AG04450 (cell line): ENCODE measurements at regions not wholly inside any gene's neighbourhood (a gene's known extent, or its start where the extent isn't known, plus 50 kb on each side); places are given as distances from the start of the nearest gene placed in this dataset.

Source experiments
- CTCF ChIA-PET: fragments of 300-600, 350-600 bp; formaldehyde crosslinking; extraction: SDS; loops from one replicate; lab custom pipeline; 2022; ENCODE audit warnings: antibody characterized with exemption, inconsistent platforms; lab: Charles Lee
- POLR2A ChIA-PET: fragments of 350-600 bp; formaldehyde crosslinking; extraction: SDS; loops from one replicate; lab custom pipeline; 2021; ENCODE audit warnings: antibody characterized with exemption, inconsistent platforms; lab: Yijun Ruan, JAX
- DNase-seq: peaks from one replicate; pipeline ENCODE4 v3.0.0-alpha.2; 2011; ENCODE audit warnings: low read depth, low spot score
- H3K27ac ChIP-seq: one replicate; pipeline ENCODE4 v1.5.1; 2012; ENCODE audit warnings: low read depth, low read length, control low read depth
- H3K27me3 ChIP-seq: one replicate; pipeline ENCODE4 v1.6.0; 2012; ENCODE audit warnings: low read length; ENCODE audit not compliant: control insufficient read depth, insufficient read depth
- H3K4me3 ChIP-seq: 2 replicates; pipeline ENCODE4 v1.5.1; 2011; ENCODE audit warnings: mild to moderate bottlenecking, low read depth, low read length, control low read depth
- H3K9me3 ChIP-seq: 2 replicates; pipeline ENCODE4 v1.5.1; 2012; ENCODE audit warnings: low read length; ENCODE audit not compliant: control insufficient read depth, insufficient read depth
- TF ChIP-seq, protein P1 (sequence below): IDR thresholded peaks from 2 replicates; pipeline ENCODE4 v1.5.1; 2011; ENCODE audit warnings: low read depth, low read length, control low read depth, inconsistent platforms

GRCh38 chr18:53625997-53626599, 598.4 kb downstream of the MBD2 start:
- no peak for DNase-seq
- CTCF ChIA-PET = no interaction called here
- TF ChIP-seq, protein P1, sequence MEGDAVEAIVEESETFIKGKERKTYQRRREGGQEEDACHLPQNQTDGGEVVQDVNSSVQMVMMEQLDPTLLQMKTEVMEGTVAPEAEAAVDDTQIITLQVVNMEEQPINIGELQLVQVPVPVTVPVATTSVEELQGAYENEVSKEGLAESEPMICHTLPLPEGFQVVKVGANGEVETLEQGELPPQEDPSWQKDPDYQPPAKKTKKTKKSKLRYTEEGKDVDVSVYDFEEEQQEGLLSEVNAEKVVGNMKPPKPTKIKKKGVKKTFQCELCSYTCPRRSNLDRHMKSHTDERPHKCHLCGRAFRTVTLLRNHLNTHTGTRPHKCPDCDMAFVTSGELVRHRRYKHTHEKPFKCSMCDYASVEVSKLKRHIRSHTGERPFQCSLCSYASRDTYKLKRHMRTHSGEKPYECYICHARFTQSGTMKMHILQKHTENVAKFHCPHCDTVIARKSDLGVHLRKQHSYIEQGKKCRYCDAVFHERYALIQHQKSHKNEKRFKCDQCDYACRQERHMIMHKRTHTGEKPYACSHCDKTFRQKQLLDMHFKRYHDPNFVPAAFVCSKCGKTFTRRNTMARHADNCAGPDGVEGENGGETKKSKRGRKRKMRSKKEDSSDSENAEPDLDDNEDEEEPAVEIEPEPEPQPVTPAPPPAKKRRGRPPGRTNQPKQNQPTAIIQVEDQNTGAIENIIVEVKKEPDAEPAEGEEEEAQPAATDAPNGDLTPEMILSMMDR = no peak
- Histone ChIP-seq H3K9me3 (peaks cover 13% of the 10 kb centered on the region), H3K4me3 (no peak overlapping the region), H3K27me3 (no peaks in the 10 kb centered on the region), H3K27ac (no peak overlapping the region)
- POLR2A ChIA-PET = no interaction called here

DNA sequence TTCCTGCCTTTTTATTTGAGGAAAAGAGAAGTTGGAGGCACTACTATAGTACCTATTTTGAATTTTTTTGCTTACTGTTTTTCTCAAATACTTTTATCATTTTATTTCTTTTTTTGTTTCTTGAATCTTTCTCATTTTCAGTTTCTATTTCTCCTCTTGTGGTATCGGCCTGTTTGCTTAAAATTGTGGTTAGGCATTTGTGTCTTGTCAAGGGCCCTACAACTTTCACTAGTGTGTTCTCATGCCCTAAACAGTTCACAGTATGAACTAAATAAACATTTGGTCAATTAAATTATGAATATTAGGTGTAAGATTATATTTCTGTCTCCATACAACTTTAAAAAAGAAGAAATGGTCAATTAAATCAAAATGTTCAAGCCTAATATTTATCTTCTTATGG, 613.5 kb downstream of the MBD2 start:
- H3K27me3 ChIP-seq = no peaks in the 10 kb centered on the region
- H3K4me3 ChIP-seq = no peak overlapping the region
- TF ChIP-seq, protein P1 = no peak
- no peak overlapping the region for H3K27ac ChIP-seq
- POLR2A ChIA-PET = no interaction called here
- no peak for DNase-seq
- CTCF ChIA-PET = no interaction called here
- H3K9me3 ChIP-seq = peaks cover 4% of the 10 kb centered on the region

DNA sequence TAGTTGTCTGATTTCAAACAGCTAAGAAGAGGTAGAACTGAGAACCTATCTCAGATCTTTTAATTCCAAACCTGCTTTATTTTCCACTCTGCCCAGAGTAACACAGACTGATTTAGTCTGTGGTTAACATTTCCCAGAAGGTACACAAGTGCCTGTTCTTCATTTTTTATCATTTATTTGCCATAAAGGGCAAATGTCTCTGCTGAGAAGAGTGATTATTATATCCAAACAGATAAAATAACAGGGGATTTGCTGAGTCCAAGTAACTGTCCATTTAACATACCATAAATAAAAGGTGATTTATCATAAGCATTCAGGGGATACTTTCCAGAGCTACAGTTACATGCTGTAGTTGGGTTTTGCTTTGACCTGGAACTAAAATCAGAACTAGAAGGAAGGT, 617.7 kb downstream of the MBD2 start:
- Histone ChIP-seq H3K27ac (no peak overlapping the region), H3K4me3 (no peak overlapping the region), H3K27me3 (no peaks in the 10 kb centered on the region), H3K9me3 (peaks cover 5% of the 10 kb centered on the region)
- CTCF ChIA-PET = no interaction called here
- POLR2A ChIA-PET = no interaction called here
- DNase-seq = no peak
- TF ChIP-seq, protein P1 = no peak

DNA sequence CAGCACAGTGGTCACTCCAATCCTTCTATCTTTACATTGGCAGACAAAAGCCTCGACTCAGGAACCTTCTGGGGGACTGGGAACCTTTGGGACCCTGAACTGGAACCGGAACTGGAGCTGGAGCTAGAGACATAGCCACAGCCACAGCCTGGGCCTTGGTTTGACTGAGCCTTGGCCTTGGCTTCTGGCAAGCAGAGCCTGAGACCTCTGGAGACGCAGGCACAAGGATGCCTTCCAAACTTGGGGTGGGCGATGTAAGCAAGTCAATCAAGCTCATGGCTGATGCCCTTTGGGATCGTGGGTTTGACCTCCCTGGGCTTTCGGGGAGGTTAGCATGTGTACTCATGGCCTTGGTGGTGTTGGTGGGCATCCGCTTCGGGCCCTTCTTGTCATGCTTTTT, 619.3 kb downstream of the MBD2 start:
- ChIA-PET POLR2A (no interaction called here), CTCF (no interaction called here)
- DNase-seq = no peak
- no peak overlapping the region for H3K4me3 ChIP-seq
- H3K27ac ChIP-seq = no peak overlapping the region
- peaks cover 8% of the 10 kb centered on the region for H3K9me3 ChIP-seq
- TF ChIP-seq, protein P1 = no peak
- H3K27me3 ChIP-seq = no peaks in the 10 kb centered on the region

DNA sequence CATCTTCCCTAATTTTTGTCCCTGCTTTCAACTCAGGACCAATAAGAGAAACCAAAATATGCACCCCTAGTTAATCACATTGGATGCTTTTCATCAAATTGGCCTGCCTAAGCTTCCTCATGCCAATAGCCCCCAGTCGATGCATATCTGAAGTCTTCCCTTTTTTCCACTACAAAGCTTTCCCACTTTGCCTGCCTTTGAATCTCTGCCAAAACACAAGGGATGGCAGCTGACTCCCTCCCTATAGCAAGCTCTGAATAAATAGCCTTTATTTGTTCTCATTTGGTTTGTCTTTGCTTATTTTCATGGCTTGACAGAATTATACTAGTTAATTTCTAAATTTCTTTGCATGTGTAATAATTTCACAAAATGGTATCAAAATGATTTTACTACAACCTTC, 621.2 kb downstream of the MBD2 start:
- DNase-seq = no peak
- TF ChIP-seq, protein P1 = no peak
- Histone ChIP-seq H3K27me3 (no peaks in the 10 kb centered on the region), H3K4me3 (no peak overlapping the region), H3K9me3 (peaks cover 11% of the 10 kb centered on the region), H3K27ac (no peak overlapping the region)
- ChIA-PET POLR2A (no interaction called here), CTCF (no interaction called here)
